ENCODE measurements at regions not wholly inside any gene's neighbourhood (a gene's known extent, or its start where the extent isn't known, plus 50 kb on each side); places are given as distances from the start of the nearest gene placed in this dataset.

- H2AK5ac ChIP-seq (ENCODE audit: low read depth, low read length) = no peak overlapping the region
- H3K14ac ChIP-seq (ENCODE audit: insufficient read length) = no peak overlapping the region
- H3K23ac ChIP-seq (ENCODE audit: insufficient read length) = no peak overlapping the region
- no peak overlapping the region for H2BK15ac ChIP-seq (ENCODE audit: low read length)
- no peak overlapping the region for H2BK120ac ChIP-seq (replicated peaks; ENCODE audit: low read depth, low read length)
- H3K9ac ChIP-seq (replicated peaks in 1 of 4; ENCODE audit: extremely low read depth in 1 of 4, low read depth in 3 of 4, low read length in 3 of 4) = no peak overlapping the region
- no peak overlapping the region for H2BK20ac ChIP-seq (ENCODE audit: low read length)
- H4K5ac ChIP-seq (ENCODE audit: insufficient read length, low read depth, low read length) = no peak overlapping the region
- no peak overlapping the region for H3K18ac ChIP-seq (ENCODE audit: extremely low read depth, low read length)
- H3K56ac ChIP-seq (replicated peaks; ENCODE audit: insufficient read length, low read depth, low read length) = no peak overlapping the region
- no peak overlapping the region for H4K8ac ChIP-seq (ENCODE audit: extremely low read depth, insufficient read depth, low read length)
- ChIA-PET POLR2A (ENCODE audit: partially characterized antibody) (no interaction called here), CTCF (ENCODE audit: partially characterized antibody) (interaction anchor here (1.0 to 1.8 kb wide), 3 partner anchors 9 to 85 kb away, joined by 3 to 4 read pairs (median 4); no protein-coding TSS in a partner anchor)
- H3K36me3 ChIP-seq (ENCODE audit: control insufficient read depth in 2 of 4, insufficient read depth in 4 of 4, low read length in 3 of 4) = no peaks in the 10 kb centered on the region
- no peak overlapping the region for H3K27ac ChIP-seq (ENCODE audit: low read depth, low read length)
- no peak overlapping the region for H2AFZ ChIP-seq (ENCODE audit: low read length)
- no peak overlapping the region for H4K91ac ChIP-seq (replicated peaks; ENCODE audit: insufficient read length, low read length)
- peaks cover 12 to 20% of the 10 kb centered on the region in 2 experiments for H3K9me3 ChIP-seq (ENCODE audit: insufficient read depth in 2 of 2, low read depth in 1 of 2, low read length in 1 of 2)
- no peaks in the 10 kb centered on the region for H3K23me2 ChIP-seq (ENCODE audit: low read depth, low read length)
- H4K20me1 ChIP-seq (replicated peaks in 1 of 2; ENCODE audit: control insufficient read depth in 1 of 2, insufficient read depth in 2 of 2, low read length in 2 of 2) = no peaks in the 10 kb centered on the region
- no peaks in the 10 kb centered on the region for H3K79me1 ChIP-seq (ENCODE audit: low read depth, low read length)
- H3K4me1 ChIP-seq (replicated peaks in 1 of 4; ENCODE audit: control insufficient read depth in 3 of 4, insufficient read depth in 4 of 4, low read length in 3 of 4) = no peaks in the 10 kb centered on the region
- H2BK12ac ChIP-seq (ENCODE audit: low read depth, low read length) = no peak overlapping the region
- H3K4me3 ChIP-seq (ENCODE audit: extremely low read depth in 1 of 4, insufficient read depth in 2 of 4, low read depth in 3 of 4, low read length in 4 of 4) = no peak overlapping the region
- WGBS, 2 experiments (ENCODE audit: extremely low coverage in 1 of 2, insufficient coverage in 1 of 2, insufficient read length in 1 of 2, insufficient replicate concordance in 2 of 2, low coverage in 1 of 2, low lambda C conversion rate in 2 of 2, missing lambda C conversion rate in 1 of 2) = 83% methylated on average over 6 of the region's 6 CpGs; no CpG with 5 or more reads in 1 of the 2 experiments
- TF ChIP-seq SP1 (IDR thresholded peaks at IDR 0.05; ENCODE audit: low read depth, low read length) (no peak), GABPA (IDR thresholded peaks at IDR 0.05; ENCODE audit: borderline replicate concordance, insufficient read depth, low read length) (no peak), EGR1 (IDR thresholded peaks at IDR 0.05; ENCODE audit: borderline replicate concordance, low read depth, low read length) (no peak), TCF12 (IDR thresholded peaks at IDR 0.05; ENCODE audit: low read depth, low read length) (no peak), CBX8 (IDR thresholded peaks at IDR 0.05; ENCODE audit: borderline replicate concordance, low read depth, low read length) (no peak), SIX5 (IDR thresholded peaks at IDR 0.05; ENCODE audit: low read depth, low read length) (no peak), ASH2L (IDR thresholded peaks at IDR 0.05; ENCODE audit: low read length) (no peak), RXRA (IDR thresholded peaks at IDR 0.05; ENCODE audit: insufficient read depth, low read depth, low read length) (no peak)
- DNase-seq (ENCODE audit: low read depth in 1 of 2, low spot score in 2 of 2) (no peak), FAIRE-seq (no peak)
- H3K79me2 ChIP-seq (ENCODE audit: control insufficient read depth in 1 of 2, insufficient read depth in 2 of 2, low read length in 2 of 2) = no peaks in the 10 kb centered on the region
- H3K4ac ChIP-seq (replicated peaks; ENCODE audit: insufficient read length, low read depth, low read length) = no peak overlapping the region
- H2BK5ac ChIP-seq (ENCODE audit: low read depth, low read length) = no peak overlapping the region
- no peak overlapping the region for H3K4me2 ChIP-seq (ENCODE audit: insufficient read depth in 1 of 2, low read depth in 2 of 2, low read length in 2 of 2)
- H3K27me3 ChIP-seq (replicated peaks in 1 of 4; ENCODE audit: control insufficient read depth in 3 of 4, extremely low read depth in 1 of 4, insufficient read depth in 3 of 4, low read length in 3 of 4) = no peaks in the 10 kb centered on the region
Measured at GRCh38 chr2:105999211-105999989, 194.7 kb downstream of the UXS1 start.

All from H1 (cell line).